Brain microvascular endothelial cell (primary cell): ENCODE measurements at regions not wholly inside any gene's neighbourhood (a gene's known extent, or its start where the extent isn't known, plus 50 kb on each side); places are given as distances from the start of the nearest gene placed in this dataset.

Experiments used
- DNase-seq: peaks from one replicate; pipeline ENCODE4 v3.0.0-alpha.2; 2020
- H3K27ac ChIP-seq: fragments of 250-450 bp; sonication (Bioruptor Pico); 2 replicates; pipeline ENCODE4 v1.5.1; 2020; ENCODE audit warnings: mild to moderate bottlenecking, moderate library complexity
- H3K27me3 ChIP-seq: fragments of 250-450 bp; sonication (Bioruptor Pico); replicated peaks from 2 replicates; pipeline ENCODE4 v1.5.1; 2020; ENCODE audit warnings: mild to moderate bottlenecking
- H3K36me3 ChIP-seq: fragments of 250-450 bp; sonication (Bioruptor Pico); replicated peaks from 2 replicates; pipeline ENCODE4 v1.5.1; 2020; ENCODE audit warnings: mild to moderate bottlenecking
- H3K4me3 ChIP-seq: 2 replicates; pipeline ENCODE4 v1.5.1; 2011; ENCODE audit warnings: low read depth, mild to moderate bottlenecking, control low read depth, low read length, moderate library complexity
- CTCF ChIP-seq: IDR thresholded peaks from 2 replicates; pipeline ENCODE4 v1.5.1; 2011; ENCODE audit warnings: low read depth, mild to moderate bottlenecking, moderate library complexity, low read length, control low read depth, inconsistent platforms; ENCODE audit errors: missing control alignments
- in situ Hi-C: cut with HindIII; loops from 2 replicates; pipeline ENCODE4 v1.10.0; 2017; ENCODE audit warnings: low sequenced_read_pairs, low pct_ligation_motif_present

DNA sequence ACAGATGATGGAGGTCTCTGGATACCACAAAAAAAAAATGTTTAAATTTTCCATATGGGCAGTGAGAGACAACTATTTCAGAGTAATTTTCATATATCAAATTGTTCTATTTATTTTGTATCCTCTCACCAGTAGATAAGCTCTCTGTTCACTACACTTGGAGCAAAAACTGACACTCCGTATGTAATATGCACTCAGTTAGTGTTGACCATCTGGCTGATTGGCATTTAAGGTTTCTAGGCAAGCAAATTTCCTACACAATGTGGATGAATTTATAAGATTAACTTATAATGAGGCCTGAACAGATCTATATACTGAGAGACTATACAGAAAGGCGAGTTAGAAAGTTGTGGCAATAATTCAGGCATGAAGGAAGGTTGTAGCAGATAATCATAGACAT lies 836.5 kb upstream of the SEMA6D start:
- DNase-seq, result no peak
- Histone ChIP-seq H3K4me3 (no peak overlapping the region), H3K36me3 (no peaks in the 10 kb centered on the region), H3K27me3 (no peaks in the 10 kb centered on the region), H3K27ac (no peak overlapping the region)
- TF ChIP-seq CTCF, result no peak
- in situ Hi-C loops, result no loop called here

DNA sequence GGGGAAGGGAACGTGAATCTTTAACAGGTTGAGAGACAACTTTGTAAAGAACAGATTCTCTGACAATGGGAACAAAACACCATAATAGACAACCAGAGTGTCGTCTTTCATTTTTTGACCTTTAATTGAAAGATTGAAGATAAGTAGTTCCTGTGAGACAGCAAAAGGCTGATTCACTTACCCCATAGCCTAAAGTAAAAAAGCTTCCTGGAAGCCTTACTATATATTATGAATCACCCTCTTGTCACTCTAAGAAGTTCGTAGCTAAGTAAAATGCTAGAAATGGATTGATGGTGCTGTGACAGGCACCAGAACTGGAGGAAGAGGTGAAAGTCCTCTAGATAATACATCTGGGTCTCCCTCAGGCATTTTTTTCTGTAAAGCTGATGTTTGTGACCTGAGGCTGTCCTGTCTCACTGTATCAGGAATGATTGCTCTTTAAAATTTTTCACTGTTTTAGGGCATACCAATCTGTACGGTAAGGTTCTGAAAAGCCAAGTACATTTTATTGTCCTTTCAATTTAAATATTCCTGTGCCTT lies 824.6 kb upstream of the SEMA6D start:
- no peak for TF ChIP-seq CTCF
- Histone ChIP-seq H3K4me3 (no peak overlapping the region), H3K27me3 (no peaks in the 10 kb centered on the region), H3K36me3 (no peaks in the 10 kb centered on the region), H3K27ac (no peak overlapping the region)
- no peak for DNase-seq
- in situ Hi-C loops, result no loop called here

- no peak for DNase-seq
- Histone ChIP-seq H3K27ac (no peak overlapping the region), H3K4me3 (no peak overlapping the region), H3K36me3 (no peaks in the 10 kb centered on the region), H3K27me3 (no peaks in the 10 kb centered on the region)
- TF ChIP-seq CTCF, result no peak
- in situ Hi-C loops, result no loop called here
Observed at GRCh38 chr15:46894644-46895043, 822.7 kb upstream of the SEMA6D start.

DNA sequence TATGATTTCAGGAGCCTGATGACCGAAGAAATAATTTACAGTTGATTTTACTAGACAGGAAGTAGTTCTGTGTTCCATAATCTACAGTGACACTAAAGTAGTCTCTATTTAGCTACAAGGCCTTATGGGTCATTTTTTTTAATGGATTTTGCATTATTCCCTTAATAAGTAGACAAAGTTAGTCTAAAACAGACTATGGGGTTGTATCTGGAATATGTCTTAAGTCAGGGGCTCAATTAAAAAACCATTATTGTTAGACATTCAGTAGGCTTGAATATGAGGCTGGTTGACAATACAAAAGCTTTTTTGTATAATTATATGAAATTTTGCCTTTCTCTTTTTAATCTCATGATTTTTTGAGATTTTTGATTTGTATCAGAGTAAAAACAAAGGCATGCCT lies 820.0 kb upstream of the SEMA6D start:
- Histone ChIP-seq H3K27me3 (no peaks in the 10 kb centered on the region), H3K27ac (no peak overlapping the region), H3K36me3 (no peaks in the 10 kb centered on the region), H3K4me3 (no peak overlapping the region)
- DNase-seq, result no peak
- TF ChIP-seq CTCF, result no peak
- in situ Hi-C loops, result no loop called here

GRCh38 chr15:46901001-46901400 lies 816.3 kb upstream of the SEMA6D start:
- in situ Hi-C loops, result no loop called here

More at GRCh38 chr15:46901001-46901400, 816.3 kb upstream of the SEMA6D start:
- TF ChIP-seq CTCF, result no peak
- Histone ChIP-seq H3K27me3 (no peaks in the 10 kb centered on the region), H3K36me3 (no peaks in the 10 kb centered on the region), H3K27ac (no peak overlapping the region), H3K4me3 (no peak overlapping the region)
- DNase-seq, result no peak
